ENCODE measurements at regions not wholly inside any gene's neighbourhood (a gene's known extent, or its start where the extent isn't known, plus 50 kb on each side); places are given as distances from the start of the nearest gene placed in this dataset.

GRCh38 chr16:59552164-59552563 is 818.0 kb upstream of the GOT2 start:
- Histone ChIP-seq H3K4me3 (ENCODE audit: low read depth, low read length) (no peak overlapping the region), H3K36me3 (replicated peaks) (no peaks in the 10 kb centered on the region), H3K27ac (no peak overlapping the region), H3K27me3 (replicated peaks) (no peaks in the 10 kb centered on the region)
- in situ Hi-C loops (cut with HindIII; ENCODE audit: low pct_ligation_motif_present, low sequenced_read_pairs): no loop called here
- no peak for DNase-seq
- no peak for TF ChIP-seq CTCF (IDR thresholded peaks at IDR 0.05; ENCODE audit: low read depth, low read length, missing control alignments)

- in situ Hi-C loops (cut with HindIII; ENCODE audit: low pct_ligation_motif_present, low sequenced_read_pairs): no loop called here
- DNase-seq: no peak
- no peaks in the 10 kb centered on the region for H3K36me3 ChIP-seq (replicated peaks)
- H3K4me3 ChIP-seq (ENCODE audit: low read depth, low read length): no peak overlapping the region
- H3K27me3 ChIP-seq (replicated peaks): no peaks in the 10 kb centered on the region
- no peak for TF ChIP-seq CTCF (IDR thresholded peaks at IDR 0.05; ENCODE audit: low read depth, low read length, missing control alignments)
- H3K27ac ChIP-seq: no peak overlapping the region
Observed at GRCh38 chr16:59545721-59546120, 811.6 kb upstream of the GOT2 start.

GRCh38 chr16:59543641-59544040 is 809.5 kb upstream of the GOT2 start:
- no peak overlapping the region for H3K27ac ChIP-seq
- no peak overlapping the region for H3K4me3 ChIP-seq (ENCODE audit: low read depth, low read length)
- no peak for TF ChIP-seq CTCF (IDR thresholded peaks at IDR 0.05; ENCODE audit: low read depth, low read length, missing control alignments)
- in situ Hi-C loops (cut with HindIII; ENCODE audit: low pct_ligation_motif_present, low sequenced_read_pairs): no loop called here
- no peaks in the 10 kb centered on the region for H3K36me3 ChIP-seq (replicated peaks)
- peak; percentile 59 for DNase-seq
- H3K27me3 ChIP-seq (replicated peaks): no peaks in the 10 kb centered on the region

- H3K4me3 ChIP-seq (ENCODE audit: low read depth, low read length): no peak overlapping the region
- in situ Hi-C loops (cut with HindIII; ENCODE audit: low pct_ligation_motif_present, low sequenced_read_pairs): no loop called here
- H3K36me3 ChIP-seq (replicated peaks): no peaks in the 10 kb centered on the region
- H3K27ac ChIP-seq: no peak overlapping the region
- DNase-seq: peak; percentile 30
- no peak for TF ChIP-seq CTCF (IDR thresholded peaks at IDR 0.05; ENCODE audit: low read depth, low read length, missing control alignments)
- H3K27me3 ChIP-seq (replicated peaks): no peaks in the 10 kb centered on the region
Observed at GRCh38 chr16:59540621-59541020, 806.5 kb upstream of the GOT2 start.

- no peak for DNase-seq
- no peaks in the 10 kb centered on the region for H3K36me3 ChIP-seq (replicated peaks)
- H3K4me3 ChIP-seq (ENCODE audit: low read depth, low read length): no peak overlapping the region
- H3K27me3 ChIP-seq (replicated peaks): no peaks in the 10 kb centered on the region
- TF ChIP-seq CTCF (IDR thresholded peaks at IDR 0.05; ENCODE audit: low read depth, low read length, missing control alignments): no peak
- no peak overlapping the region for H3K27ac ChIP-seq
- in situ Hi-C loops (cut with HindIII; ENCODE audit: low pct_ligation_motif_present, low sequenced_read_pairs): no loop called here
Observed at GRCh38 chr16:59535298-59535697, 801.2 kb upstream of the GOT2 start.

GRCh38 chr16:59527206-59527997 is 793.3 kb upstream of the GOT2 start:
- Histone ChIP-seq H3K4me3 (ENCODE audit: low read depth, low read length) (no peak overlapping the region), H3K27me3 (replicated peaks) (no peaks in the 10 kb centered on the region), H3K36me3 (replicated peaks) (no peaks in the 10 kb centered on the region), H3K27ac (no peak overlapping the region)
- peak; percentile 62 for DNase-seq
- in situ Hi-C loops (cut with HindIII; ENCODE audit: low pct_ligation_motif_present, low sequenced_read_pairs): no loop called here
- no peak for TF ChIP-seq CTCF (IDR thresholded peaks at IDR 0.05; ENCODE audit: low read depth, low read length, missing control alignments)
